ENCODE measurements at regions not wholly inside any gene's neighbourhood (a gene's known extent, or its start where the extent isn't known, plus 50 kb on each side); places are given as distances from the start of the nearest gene placed in this dataset.

DNA sequence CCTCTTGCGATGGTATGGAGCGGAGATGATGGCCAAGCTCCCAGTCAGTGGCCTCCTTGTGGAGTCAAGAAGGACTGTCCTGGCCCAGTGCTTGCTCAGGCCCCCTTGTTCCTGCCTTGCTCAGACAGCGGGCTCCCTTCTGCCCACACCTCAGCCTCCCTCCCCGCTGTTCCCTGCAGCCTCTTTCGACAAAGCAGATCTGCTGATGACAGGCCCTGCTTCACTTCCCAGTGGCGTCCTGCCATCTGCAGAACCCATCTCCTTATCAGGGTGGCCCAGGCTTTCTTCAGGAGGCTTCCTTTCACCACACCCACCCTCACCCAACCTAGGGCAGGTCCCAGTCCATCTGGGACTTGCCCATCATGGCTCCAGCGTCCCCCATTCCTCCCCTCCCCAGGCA, 80.0 kb downstream of the CLDN34 start:
- TF ChIP-seq, protein P1, sequence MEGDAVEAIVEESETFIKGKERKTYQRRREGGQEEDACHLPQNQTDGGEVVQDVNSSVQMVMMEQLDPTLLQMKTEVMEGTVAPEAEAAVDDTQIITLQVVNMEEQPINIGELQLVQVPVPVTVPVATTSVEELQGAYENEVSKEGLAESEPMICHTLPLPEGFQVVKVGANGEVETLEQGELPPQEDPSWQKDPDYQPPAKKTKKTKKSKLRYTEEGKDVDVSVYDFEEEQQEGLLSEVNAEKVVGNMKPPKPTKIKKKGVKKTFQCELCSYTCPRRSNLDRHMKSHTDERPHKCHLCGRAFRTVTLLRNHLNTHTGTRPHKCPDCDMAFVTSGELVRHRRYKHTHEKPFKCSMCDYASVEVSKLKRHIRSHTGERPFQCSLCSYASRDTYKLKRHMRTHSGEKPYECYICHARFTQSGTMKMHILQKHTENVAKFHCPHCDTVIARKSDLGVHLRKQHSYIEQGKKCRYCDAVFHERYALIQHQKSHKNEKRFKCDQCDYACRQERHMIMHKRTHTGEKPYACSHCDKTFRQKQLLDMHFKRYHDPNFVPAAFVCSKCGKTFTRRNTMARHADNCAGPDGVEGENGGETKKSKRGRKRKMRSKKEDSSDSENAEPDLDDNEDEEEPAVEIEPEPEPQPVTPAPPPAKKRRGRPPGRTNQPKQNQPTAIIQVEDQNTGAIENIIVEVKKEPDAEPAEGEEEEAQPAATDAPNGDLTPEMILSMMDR (conservative IDR thresholded peaks at IDR 0.05) = no peak
- TF ChIP-seq EZH2 (IDR thresholded peaks at IDR 0.05; ENCODE audit: low read depth) = no peak

Measured in PC-9 (cell line).